Ascending aorta (tissue), 2 donors: ENCODE measurements at regions not wholly inside any gene's neighbourhood (a gene's known extent, or its start where the extent isn't known, plus 50 kb on each side); places are given as distances from the start of the nearest gene placed in this dataset.

ENCODE experiments used
- DNase-seq, 2 donors: peaks; one replicate each; pipeline ENCODE4 v3.0.0-alpha.2; 2019; ENCODE audit warnings: low spot score in 2 of 2
- H3K27ac ChIP-seq, 2 donors: fragments of 200-600 bp; sonication (generic); one replicate each; pipeline ENCODE4 v1.5.1; 2016 to 2017; ENCODE audit warnings: mild to moderate bottlenecking in 1 of 2
- H3K27me3 ChIP-seq: fragments of 200-600 bp; sonication (generic); one replicate; pipeline ENCODE4 v1.5.1; 2017
- H3K36me3 ChIP-seq, 2 donors: fragments of 200-600 bp; sonication (generic); one replicate each; pipeline ENCODE4 v1.5.1; 2016
- H3K4me1 ChIP-seq, 2 donors: fragments of 200-600 bp; sonication (generic); one replicate each; pipeline ENCODE4 v1.5.1; 2016 to 2017; ENCODE audit warnings: mild to moderate bottlenecking in 1 of 2
- H3K4me3 ChIP-seq, 2 donors: fragments of 200-600 bp; sonication (generic); one replicate each; pipeline ENCODE4 v1.5.1; 2016 to 2017; ENCODE audit warnings: mild to moderate bottlenecking in 1 of 2
- H3K9me3 ChIP-seq, 2 donors: fragments of 200-600 bp; sonication (generic); one replicate each; pipeline ENCODE4 v1.5.1; 2016
- CTCF ChIP-seq, 3 experiments: fragments of 200-600 bp in 2 of 3; fragments of 450-650 bp in 1 of 3; sonication (generic) in 2 of 3; IDR thresholded peaks; one replicate each; pipeline ENCODE4 v1.5.1; 2016 to 2019; ENCODE audit warnings: antibody characterized with exemption in 3 of 3, mild to moderate bottlenecking in 1 of 3, moderate library complexity in 1 of 3
- intact Hi-C: fragments of 100-400 bp; cut with DNase I; formaldehyde crosslinking; loops from one replicate; pipeline ENCODE4 v1.15.1; 2023

- Histone ChIP-seq H3K4me1 (peaks cover 0 to 2% of the 10 kb centered on the region in 2 donors), H3K4me3 (no peak overlapping the region), H3K27me3 (no peaks in the 10 kb centered on the region), H3K27ac (no peak overlapping the region), H3K9me3 (no peaks in the 10 kb centered on the region), H3K36me3 (no peaks in the 10 kb centered on the region)
- intact Hi-C loops: no loop called here
- TF ChIP-seq CTCF (IDR thresholded peaks at IDR 0.05): no peak
- no peak for DNase-seq
Observed at GRCh38 chr13:84686973-84687372, 804.7 kb upstream of the SLITRK1 start.

- Histone ChIP-seq H3K4me1 (peaks cover 0 to 2% of the 10 kb centered on the region in 2 donors), H3K27me3 (no peaks in the 10 kb centered on the region), H3K9me3 (no peaks in the 10 kb centered on the region), H3K4me3 (no peak overlapping the region), H3K27ac (no peak overlapping the region), H3K36me3 (no peaks in the 10 kb centered on the region)
- intact Hi-C loops: no loop called here
- TF ChIP-seq CTCF (IDR thresholded peaks at IDR 0.05): no peak
- DNase-seq: no peak
Observed at GRCh38 chr13:84686458-84686857, 804.2 kb upstream of the SLITRK1 start.

- H3K27me3 ChIP-seq: no peaks in the 10 kb centered on the region
- no peak for DNase-seq
- no peaks in the 10 kb centered on the region for H3K9me3 ChIP-seq
- H3K36me3 ChIP-seq: no peaks in the 10 kb centered on the region
- no peak for TF ChIP-seq CTCF (IDR thresholded peaks at IDR 0.05)
- intact Hi-C loops: no loop called here
- H3K4me1 ChIP-seq: peaks cover 0 to 2% of the 10 kb centered on the region in 2 donors
- H3K27ac ChIP-seq: no peak overlapping the region
- H3K4me3 ChIP-seq: no peak overlapping the region
Observed at GRCh38 chr13:84684804-84685203, 802.5 kb upstream of the SLITRK1 start.

- DNase-seq: no peak
- Histone ChIP-seq H3K27ac (no peak overlapping the region), H3K36me3 (no peaks in the 10 kb centered on the region), H3K4me3 (no peak overlapping the region), H3K27me3 (no peaks in the 10 kb centered on the region), H3K9me3 (no peaks in the 10 kb centered on the region), H3K4me1 (peaks cover 0 to 2% of the 10 kb centered on the region in 2 donors)
- no peak for TF ChIP-seq CTCF (IDR thresholded peaks at IDR 0.05)
- intact Hi-C loops: no loop called here
Observed at GRCh38 chr13:84684048-84684662, 801.9 kb upstream of the SLITRK1 start.

GRCh38 chr13:84683448-84683847, 801.2 kb upstream of the SLITRK1 start:
- TF ChIP-seq CTCF (IDR thresholded peaks at IDR 0.05): no peak
- no peaks in the 10 kb centered on the region for H3K9me3 ChIP-seq
- no peak overlapping the region for H3K4me3 ChIP-seq
- no peaks in the 10 kb centered on the region for H3K36me3 ChIP-seq
- H3K27ac ChIP-seq: no peak overlapping the region
- no peaks in the 10 kb centered on the region for H3K27me3 ChIP-seq
- intact Hi-C loops: no loop called here
- peaks cover 0 to 2% of the 10 kb centered on the region in 2 donors for H3K4me1 ChIP-seq
- no peak for DNase-seq

- intact Hi-C loops: no loop called here
- H3K36me3 ChIP-seq: no peaks in the 10 kb centered on the region
Observed at GRCh38 chr13:84677836-84678235, 795.6 kb upstream of the SLITRK1 start.

More at GRCh38 chr13:84677836-84678235, 795.6 kb upstream of the SLITRK1 start:
- no peak for DNase-seq
- Histone ChIP-seq H3K4me1 (no peaks in the 10 kb centered on the region), H3K9me3 (no peaks in the 10 kb centered on the region), H3K27ac (no peak overlapping the region), H3K27me3 (no peaks in the 10 kb centered on the region), H3K4me3 (no peak overlapping the region)
- no peak for TF ChIP-seq CTCF (IDR thresholded peaks at IDR 0.05)
